Astrocyte of the hippocampus (primary cell): ENCODE measurements at regions not wholly inside any gene's neighbourhood (a gene's known extent, or its start where the extent isn't known, plus 50 kb on each side); places are given as distances from the start of the nearest gene placed in this dataset.
A peak's percentile ranks its signal among the peaks of the same experiment; 100 is the strongest.
"Not testable (repeated sequence)": the region's sequence is repeated elsewhere in the genome, so short reads cannot be mapped to it uniquely, and the experiment has no call there.

ENCODE experiments used
- DNase-seq: peaks from one replicate; pipeline ENCODE4 v3.0.0; 2011; ENCODE audit warnings: low read depth, low spot score

DNA sequence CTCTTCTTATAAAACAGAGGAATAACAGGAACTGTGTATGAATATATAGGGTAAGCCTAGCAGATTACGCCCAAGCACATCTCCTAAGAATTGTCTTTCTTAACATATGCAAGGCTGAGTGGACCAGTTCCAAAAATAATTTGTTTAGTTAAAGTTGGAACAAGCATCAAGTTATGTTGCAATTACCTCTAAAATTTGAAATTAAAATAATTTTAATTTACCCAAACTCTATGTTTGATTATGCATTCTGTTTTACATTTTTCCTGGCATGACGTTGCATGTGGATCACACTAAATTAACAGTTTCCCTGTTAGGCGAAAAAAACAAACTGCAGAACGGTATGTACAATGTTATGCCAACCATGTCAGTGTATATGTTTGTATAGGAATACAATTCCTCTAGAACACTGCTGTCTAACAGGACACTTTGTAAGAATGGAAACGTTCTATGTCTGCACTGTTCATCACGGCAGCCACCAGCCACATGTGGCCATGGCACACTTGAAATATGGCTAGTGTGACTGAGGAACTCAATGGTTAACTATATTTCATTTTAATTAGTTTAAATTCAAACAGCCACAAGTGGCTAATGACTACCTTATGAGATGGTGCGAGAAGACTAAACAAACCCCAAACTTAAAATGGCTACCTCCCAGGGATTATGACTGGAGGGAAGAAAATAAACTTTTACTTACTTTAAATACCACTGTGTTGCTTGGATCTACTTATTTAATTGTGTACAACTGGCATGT is 281.1 kb upstream of the KLF14 start:
- no peak for DNase-seq

DNA sequence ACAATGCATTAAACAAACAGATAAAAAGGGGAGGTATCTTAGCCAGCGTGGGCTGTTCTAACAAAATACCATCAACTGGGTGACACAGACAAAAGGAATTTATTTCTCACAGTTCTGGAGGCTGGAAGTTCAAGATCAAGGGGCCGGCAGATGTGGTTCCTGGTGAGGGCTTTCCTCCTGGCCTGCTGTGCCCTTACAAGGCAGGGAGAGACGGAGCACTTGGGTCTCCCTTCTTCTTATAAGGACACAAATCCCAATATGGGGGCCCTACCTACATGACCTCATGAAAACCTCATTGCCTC is 281.6 kb upstream of the KLF14 start:
- DNase-seq = peak; percentile 44

DNA sequence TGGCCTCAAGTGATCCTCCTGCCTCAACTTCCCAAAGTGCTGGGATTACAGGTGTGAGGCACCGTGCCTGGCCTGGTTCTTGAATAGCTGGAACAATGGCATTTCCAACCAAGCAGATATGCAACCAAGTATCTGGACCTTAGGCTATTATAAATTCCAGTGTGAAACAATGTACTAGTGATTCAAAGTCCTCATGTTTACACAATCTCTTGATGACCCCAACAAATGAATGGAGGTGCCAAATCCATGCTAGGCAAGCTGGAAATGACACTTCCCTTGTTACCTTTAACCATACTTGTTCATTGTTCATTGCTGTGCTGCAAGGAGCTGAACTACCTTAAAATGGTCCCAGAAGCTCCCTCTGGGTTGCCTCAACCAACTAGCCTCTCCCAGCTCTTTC is 282.2 kb upstream of the KLF14 start:
- DNase-seq = no peak

DNA sequence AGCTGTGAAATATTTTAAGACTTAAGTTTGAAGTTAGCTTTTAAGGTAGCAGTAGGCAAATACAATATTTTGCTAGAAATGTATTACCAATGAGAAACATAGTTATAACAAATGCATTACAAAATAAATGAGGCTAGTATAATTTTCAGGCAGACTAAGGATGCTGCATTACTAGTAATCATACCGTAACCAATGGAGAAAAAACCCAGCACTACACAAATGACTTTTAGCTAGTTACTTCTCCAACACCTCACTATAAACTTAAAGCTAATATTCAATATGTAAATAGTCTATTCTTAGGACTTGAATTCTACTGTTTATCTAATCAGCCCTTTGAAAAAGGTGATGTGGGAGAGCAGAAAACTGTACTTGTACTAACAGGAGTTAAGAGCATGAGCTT is 285.3 kb upstream of the KLF14 start:
- no peak for DNase-seq

DNA sequence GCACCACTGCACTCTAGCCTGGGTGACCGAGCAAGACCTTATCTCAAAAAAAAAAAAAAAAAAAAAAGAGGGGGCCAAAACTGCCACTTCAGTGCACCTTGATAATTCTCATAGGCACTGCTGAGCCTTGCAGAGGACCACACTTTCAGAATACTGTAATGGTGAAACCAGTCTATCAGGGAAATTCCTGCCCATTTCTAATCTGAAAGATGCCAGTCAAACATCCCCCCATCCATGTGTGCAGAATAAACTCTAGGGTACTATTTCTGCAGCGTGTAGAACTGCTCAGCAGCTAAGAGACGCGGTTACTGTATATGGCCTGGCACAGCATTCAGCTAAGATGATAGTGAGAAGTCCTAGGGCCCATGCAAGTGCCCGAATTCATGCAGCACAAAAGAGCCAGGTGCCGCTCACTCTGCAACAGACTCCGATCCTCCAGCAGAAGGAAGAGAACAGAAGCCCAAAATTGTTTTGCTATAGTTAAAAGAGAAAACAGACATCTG is 286.8 kb upstream of the KLF14 start:
- no peak for DNase-seq

DNA sequence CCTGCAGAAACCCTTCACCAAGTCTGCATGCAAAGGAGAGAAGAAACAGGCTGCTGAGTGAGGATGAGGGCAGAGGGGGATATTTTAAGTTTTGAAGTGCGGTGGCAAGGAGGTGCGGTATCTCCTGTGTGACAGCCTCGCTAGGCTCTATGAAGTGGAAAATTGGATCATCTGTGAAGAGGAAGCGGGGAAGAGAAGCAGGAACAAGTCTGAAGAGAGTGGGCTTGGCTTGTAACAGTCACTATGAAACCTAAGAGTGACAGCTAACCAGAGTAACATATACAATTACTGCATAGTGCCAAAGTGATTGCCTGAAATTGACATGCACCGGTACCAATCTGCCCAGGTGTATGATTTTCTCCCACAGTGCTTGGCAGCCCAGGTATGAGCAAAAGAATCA is 287.5 kb upstream of the KLF14 start:
- DNase-seq = no peak

DNA sequence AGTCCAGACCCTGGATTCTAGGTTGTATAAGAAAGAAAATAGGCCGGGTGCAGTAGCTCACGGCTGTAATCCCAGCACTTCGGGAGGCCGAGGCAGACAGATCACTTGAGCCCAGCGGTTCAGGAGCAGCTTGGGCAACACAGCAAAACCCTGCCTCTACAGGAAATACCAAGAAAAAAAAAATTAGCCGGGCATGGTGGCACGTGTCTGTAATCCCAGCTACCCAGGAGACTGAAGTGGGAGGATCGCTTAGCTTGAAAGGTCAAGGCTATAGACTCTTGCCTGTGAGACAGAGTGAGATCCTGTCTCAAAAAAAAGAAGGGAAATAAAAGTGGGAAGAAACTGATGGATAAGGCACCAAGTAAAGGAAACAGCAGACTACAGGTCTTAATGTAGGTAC is 287.9 kb upstream of the KLF14 start:
- DNase-seq = no peak

DNA sequence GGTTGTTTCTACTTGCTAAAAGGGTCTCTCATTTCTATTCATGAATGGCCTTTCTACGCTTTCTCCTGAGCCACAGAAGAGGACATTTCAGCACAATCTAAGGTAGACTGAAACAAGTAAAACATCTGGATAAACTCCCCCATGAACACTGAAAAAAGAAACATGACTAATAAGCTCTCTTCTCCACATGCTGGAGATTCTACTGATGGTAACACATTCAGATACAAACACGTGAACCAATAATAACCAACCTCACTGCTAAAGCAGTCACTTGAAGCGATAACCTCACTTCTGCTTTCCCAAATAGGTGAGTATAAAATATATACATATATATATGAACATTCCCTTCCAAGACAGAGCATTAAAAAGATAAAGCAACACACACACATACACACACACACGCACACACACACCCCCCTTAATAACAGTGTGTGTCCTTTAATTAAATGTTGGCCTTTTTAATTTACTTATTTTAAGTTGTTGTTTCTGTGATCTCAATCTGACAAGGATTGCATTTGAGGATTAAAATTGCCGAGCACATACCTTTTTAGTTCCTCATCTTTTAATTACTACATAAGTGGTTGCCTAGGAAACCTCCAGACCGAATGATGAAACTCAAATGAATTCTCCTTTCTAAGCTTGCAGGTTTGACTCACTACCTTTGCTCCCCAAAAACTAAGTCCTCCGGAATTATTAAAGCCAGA is 292.4 kb upstream of the KLF14 start:
- peak; percentile 57 for DNase-seq

DNA sequence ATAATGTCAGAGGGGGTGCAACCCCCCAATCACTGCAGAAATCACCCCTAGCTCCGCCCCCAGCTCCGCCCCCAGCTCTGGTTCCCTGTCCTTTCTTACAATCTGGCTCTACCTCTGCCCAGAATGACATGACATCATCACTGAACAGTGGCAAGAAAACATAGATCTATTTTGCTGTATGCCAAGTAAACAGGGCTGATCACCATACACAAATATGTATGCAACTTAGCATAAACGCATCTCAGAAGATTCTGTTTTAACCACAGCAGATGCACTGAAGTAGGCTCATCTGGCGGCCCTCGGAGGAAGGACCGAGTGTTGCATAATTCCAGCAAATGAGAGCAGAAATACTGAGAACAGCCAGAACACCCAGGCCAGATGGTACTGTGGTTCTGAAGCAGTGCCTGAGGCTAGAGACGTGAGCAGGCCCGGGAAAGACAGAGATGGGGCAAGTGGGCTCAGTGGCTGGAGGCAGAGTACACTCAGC is 293.3 kb upstream of the KLF14 start:
- DNase-seq = no peak

DNA sequence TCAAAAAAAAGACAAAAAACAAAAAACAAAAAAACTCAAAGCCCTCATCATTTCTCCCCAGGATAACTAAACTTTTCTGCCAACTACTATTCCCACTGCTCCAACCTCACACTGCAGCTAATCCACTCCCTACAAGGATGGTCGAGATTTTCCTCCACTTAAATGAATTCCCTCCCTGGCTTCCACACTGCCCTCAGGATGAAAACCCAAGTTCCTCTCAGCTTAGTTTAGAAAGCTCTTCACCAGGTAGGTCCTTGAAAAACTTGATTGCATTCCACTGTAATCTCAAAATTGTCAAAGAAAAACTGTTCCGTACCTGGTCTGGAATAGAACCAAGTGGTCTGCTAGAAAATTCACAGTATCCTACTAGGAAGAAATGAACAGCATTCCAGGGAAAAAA is 294.3 kb upstream of the KLF14 start:
- DNase-seq = no peak

DNA sequence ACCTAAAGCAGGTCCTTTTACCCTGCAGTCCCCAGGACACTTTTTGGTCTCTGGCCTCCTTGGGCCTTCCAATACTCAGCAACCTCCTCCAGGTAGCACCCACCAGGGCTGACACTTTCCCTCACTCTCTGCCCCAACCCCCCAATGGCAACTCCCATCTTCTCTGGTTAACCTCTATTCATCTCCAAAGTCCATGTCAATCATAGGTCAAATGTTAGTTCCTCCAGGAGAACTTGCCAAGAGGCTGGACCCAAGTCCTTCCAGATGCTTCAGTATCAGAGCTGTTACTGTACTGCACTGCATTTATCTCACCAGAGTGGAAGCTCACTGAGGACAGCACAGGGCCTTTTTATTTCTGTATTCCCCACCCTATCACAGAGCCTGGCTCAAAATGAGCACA is 295.0 kb upstream of the KLF14 start:
- DNase-seq = no peak

DNA sequence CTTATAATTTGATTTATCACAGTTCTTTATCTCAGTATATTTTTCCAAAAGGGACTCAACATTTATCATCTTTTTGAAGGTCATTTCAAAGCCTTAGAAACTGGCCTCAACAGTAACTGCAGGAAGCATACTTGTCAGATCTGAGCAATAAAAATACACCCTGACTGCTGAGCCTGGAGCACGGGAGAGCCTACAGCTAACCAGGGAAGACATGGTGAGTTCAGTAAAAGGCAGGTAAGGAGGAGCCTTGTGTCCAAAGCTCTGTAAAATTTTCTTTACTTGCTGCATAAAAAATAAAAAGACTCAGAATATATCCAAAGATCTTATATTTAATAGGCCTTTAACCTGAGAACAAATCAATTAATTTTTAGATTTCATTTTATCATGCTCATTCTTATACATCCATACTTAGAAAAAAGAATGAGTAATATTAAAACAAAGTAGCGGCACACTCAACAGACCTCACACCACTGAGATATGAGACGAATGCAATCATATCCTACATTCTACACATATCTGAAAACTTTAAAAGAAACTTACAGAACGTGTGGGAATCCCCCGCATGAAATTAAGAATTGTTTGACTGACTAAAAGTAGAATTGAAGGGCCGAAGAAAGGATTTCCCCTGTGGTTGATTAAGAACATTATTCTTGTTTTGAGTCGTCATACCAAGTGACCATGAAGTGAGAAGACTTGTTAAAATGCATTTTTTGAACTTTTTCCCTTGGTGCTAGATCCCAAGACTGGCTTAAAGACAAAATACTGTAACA is 296.4 kb upstream of the MKLN1 start:
- no peak for DNase-seq

DNA sequence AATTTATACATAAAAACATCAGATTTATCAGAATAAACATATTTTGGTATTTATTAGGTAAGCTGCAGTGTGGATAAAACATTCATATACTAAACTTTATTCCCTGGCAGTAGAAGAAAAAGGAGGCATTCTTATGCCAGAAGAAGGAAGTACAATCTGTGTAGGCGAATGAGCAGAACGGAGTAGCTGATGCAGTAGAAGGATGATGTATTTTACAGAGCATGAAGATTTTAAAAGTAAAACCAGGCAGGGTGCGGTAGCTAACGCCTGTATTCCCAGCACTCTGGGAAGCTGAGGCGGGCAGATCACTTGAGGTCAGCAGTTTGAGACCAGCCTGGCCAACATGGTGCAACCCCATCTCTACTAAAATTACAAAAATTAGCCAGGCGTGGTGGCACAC is 294.9 kb upstream of the MKLN1 start:
- no peak for DNase-seq

DNA sequence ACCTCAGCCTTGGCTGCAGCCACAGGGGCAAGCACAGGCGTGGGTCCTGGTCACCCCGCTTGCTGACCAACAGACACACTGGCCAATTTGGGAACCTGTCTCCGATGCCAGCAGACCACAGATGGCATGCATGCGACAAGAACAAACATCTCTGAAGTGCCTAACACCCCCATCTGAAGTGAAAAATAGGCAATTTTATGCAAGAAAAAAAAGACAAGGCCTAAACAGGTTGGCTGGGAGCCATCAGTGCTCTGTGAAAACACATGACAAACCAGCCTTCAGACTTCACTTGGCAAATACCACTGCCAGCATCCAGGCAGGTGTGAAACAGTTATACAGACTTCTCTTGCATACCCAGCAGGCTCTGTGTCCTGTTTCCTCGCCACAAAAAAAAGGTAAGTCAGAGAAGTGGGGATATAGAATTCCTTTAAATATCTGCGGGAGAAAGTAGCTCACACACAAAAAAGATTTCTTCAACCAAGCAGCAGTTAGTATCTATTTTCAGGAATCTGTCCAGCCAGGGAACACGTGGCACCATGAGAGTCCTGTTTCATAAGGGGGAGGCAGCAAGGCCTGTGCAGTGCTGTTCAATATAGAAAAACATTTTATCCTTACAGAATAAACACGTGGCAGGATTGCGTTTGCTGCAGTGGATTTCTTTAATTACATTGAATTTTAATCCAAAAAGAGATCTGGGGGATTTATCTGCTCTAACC is 293.4 kb upstream of the MKLN1 start:
- peak; percentile 34 for DNase-seq

DNA sequence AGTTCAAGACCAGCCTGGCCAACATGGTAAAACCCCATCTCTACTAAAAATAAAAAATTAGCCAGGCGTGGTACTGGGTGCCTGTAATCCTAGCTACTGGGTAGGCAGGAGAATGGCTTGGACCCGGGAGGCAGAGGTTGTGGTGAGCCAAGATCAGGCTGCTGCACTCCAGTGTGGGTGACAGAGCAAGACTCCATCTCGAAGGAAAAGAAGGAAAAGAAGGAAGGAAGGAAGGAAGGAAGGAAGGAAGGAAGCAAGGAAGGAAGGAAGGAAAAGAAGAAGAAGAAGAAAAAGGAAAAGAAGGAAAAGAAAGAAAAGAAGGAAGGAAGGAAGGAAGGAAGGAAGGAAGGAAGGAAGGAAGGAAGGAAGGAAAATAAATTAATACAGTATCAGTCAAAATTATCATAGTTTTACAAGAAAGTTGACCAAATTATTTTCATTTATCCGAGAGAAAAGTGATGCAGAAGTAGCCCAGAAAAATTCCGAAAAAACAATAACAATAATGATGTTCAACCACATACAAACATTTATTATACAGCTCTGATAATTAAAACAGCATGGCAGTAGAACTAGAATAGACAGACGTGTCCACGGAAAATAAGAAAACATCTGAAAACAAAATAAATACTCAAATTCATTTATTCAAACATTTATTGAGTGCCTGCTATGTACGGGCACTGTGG is 292.4 kb upstream of the MKLN1 start:
- no peak for DNase-seq

DNA sequence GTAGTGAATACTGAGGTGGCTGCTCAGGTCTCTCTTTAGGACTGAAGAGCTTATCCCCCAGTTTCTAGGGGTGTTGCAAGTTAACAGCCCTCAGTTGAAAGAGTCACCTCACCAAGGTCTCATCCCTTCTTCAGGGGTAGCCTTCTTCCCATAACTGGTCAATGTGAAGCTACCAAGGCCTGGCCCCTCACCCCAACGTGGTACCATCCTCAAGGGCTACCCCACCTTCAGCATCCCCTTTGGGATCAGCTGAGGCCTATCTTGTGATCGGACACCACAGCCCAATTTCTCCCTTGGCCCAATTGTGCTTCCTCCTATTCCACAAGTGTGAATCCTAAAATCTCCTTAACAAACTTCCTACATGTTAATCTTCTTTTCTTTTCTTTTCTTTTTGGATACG is 289.5 kb upstream of the MKLN1 start:
- no peak for DNase-seq

DNA sequence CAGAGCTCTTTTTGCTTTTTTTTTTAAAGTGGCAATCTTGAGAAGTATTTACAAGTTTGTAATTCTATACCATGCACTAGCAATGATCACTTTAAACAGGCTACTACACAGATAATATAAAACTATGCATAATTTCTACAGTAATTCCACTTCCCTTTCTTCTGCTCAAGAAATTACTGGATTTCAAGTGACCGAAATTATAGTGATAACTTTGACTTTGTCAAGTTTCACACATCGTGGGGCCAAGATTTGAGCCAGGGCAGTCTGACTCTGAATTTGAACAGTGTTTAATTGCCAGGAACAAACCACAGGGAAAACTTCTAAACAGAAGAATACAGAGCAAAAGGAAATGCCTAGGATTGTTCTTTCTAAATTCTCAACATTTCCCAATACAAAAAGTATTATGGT is 288.3 kb upstream of the MKLN1 start:
- DNase-seq = no peak

DNA sequence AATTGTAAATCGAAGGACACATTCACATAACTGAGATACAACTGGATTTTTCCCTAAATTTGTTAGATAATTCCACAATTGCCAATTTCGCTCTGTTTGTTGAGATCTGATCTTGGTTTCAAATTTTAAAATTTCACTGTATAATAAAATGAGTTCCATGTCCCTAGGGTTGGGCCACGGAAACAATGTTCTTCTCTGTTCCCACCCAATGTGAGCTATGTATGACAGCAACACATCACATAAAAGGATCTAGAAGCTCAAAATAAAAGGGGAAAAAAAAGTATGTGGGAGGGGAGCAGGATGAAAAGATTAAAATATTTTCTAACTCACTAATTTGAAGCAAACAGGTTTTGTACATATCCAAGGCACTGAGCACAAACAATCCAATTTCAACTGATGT is 287.8 kb upstream of the MKLN1 start:
- DNase-seq = no peak

DNA sequence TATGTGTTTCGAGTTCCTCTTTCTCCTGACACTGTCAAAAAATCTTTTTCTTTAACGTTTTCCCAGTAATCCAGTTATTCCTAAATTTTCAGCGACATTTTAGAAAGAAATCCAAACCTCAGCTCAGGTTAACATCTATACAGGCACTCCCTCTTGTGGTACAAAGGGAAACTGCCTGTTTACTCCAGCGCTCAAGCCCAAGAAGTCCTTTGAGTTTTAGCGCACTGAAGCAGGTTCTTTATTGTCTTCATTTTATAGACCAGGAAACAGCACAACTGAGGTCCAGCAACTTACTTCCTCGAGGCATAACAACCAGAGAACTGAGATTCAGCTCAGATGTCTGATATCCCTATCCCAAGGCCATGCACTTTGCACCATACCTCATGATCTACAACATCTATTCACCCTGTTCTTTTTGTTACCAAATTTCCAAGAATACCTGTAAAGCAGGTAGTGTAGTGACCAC is 287.2 kb upstream of the MKLN1 start:
- DNase-seq = peak; percentile 84

DNA sequence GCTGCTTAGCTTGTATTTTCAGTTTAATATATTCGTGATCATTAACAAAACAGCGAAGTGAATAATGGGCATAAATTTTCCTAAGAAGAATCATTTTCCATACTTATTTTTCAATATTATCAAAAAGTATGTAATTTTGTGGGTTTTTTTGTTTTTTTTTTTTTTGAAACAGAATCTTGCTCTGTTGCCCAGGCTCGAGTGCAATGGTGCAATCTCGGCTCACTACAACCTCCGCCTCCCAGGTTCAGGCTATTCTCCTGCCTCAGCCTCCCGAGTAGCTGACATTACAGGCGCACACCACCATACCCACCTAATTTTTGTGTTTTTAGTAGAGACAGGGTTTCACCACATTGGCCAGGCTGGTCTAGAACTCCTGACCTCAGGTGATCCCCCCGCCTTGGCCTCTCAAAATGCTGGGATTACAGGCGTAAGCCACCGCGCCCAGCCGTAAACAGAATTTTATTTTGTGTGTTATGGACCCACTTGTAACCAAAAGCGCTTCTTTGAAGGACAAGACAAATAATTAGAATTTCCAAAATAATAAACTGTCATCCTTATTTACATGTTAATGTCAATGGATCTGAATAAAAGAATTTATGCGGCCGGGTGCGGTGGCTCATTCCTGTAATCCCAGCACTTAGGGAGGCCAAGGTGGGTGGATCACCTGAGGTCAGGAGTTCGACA is 286.5 kb upstream of the MKLN1 start:
- DNase-seq = not testable (repeated sequence)
